Skin epidermis (tissue), 12 donors: ENCODE measurements at regions not wholly inside any gene's neighbourhood (a gene's known extent, or its start where the extent isn't known, plus 50 kb on each side); places are given as distances from the start of the nearest gene placed in this dataset.

Experiments
- H3K27ac ChIP-seq, 21 experiments: fragments of 200-600 bp; sonication (generic) in 11 of 21; one replicate each; pipeline ENCODE4 v1.5.0; 2020; ENCODE audit warnings: mild to moderate bottlenecking in 3 of 21, inconsistent platforms in 2 of 21, moderate library complexity in 2 of 21
- H3K4me3 ChIP-seq, 7 experiments: fragments of 200-600 bp; sonication (generic) in 2 of 7; one replicate each; pipeline ENCODE4 v1.5.0; 2020; ENCODE audit warnings: inconsistent platforms in 2 of 7, mild to moderate bottlenecking in 2 of 7, moderate library complexity in 1 of 7

- Histone ChIP-seq H3K27ac (no peak overlapping the region), H3K4me3 (no peak overlapping the region)
Observed at GRCh38 chr11:116515664-116516184, 257.1 kb downstream of the BUD13 start.

GRCh38 chr11:116513894-116514293 is 258.9 kb downstream of the BUD13 start:
- Histone ChIP-seq H3K4me3 (no peak overlapping the region), H3K27ac (no peak overlapping the region)

DNA sequence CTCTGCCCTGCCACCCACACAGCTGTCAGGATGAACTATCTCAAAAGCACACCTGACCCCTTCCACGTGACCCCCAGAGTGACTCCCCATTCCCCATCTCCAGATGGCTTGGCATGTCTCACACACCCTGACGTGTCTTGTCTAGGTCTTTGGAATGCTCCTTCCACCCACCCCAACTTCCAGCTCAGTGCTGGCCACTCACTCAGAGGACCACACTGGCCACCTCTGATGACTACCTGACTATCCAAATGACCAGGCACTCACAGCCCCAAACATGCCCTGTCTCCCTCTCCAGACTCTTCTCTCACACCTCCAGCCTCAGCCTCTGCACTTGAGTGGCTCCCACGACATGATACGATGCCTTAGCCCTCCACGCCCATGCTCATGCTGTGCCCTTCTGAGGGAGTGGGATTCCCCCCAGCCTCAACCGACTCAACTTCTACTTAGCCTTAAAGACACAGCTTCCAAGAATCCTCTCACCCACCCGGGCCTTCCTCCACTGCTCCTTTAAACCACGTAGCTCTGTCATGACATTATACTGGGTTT is 259.4 kb downstream of the BUD13 start:
- no peak overlapping the region for H3K4me3 ChIP-seq
- no peak overlapping the region for H3K27ac ChIP-seq

- no peak overlapping the region for H3K27ac ChIP-seq
- H3K4me3 ChIP-seq = no peak overlapping the region
Observed at GRCh38 chr11:116512841-116513240, 259.9 kb downstream of the BUD13 start.

DNA sequence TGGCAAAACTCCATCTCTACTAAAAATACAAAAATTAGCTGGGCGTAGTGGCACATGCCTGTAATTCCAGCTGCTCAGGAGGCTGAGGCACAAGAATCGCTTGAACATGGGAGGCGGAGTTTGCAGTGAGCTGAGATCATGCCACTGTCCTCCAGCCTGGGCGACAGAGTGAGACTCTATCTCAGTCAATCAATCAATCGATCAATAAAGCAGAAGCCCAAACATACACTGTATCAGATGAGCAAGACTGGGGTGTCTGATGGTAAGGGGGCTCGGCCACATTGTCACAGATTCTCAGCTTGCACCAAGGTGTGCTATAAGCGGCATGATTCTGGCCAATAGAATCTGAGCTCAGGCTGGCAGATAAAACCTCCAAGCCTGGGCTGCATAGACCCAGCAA is 261.1 kb downstream of the BUD13 start:
- H3K27ac ChIP-seq = no peak overlapping the region
- no peak overlapping the region for H3K4me3 ChIP-seq

- H3K27ac ChIP-seq = no peak overlapping the region
- no peak overlapping the region for H3K4me3 ChIP-seq
Observed at GRCh38 chr11:116510886-116511650, 261.7 kb downstream of the BUD13 start.

DNA sequence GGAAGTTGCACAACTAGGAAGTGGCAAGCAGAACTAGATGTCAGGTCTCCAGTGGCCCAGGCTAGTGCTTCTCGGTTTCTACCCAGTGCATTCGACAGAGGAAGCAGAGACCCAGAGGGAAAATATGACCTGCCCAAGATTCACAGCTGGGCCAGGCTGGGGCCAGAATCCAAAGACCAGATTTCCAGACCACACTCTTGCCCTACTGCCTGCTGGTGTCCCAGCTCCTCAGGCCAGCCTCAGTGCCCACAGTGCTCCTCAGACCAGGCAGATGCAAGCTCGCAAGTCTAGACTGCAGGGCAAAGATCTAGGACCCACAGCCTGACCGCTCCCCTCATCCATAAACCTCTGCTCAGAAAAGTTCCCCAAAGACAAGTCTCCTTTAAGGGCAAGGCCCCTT is 262.6 kb downstream of the BUD13 start:
- Histone ChIP-seq H3K4me3 (no peak overlapping the region), H3K27ac (no peak overlapping the region)

- H3K27ac ChIP-seq = no peak overlapping the region
- H3K4me3 ChIP-seq = no peak overlapping the region
Observed at GRCh38 chr11:116509551-116509950, 263.2 kb downstream of the BUD13 start.

- H3K4me3 ChIP-seq = no peak overlapping the region
- no peak overlapping the region for H3K27ac ChIP-seq
Observed at GRCh38 chr11:116507849-116508695, 264.7 kb downstream of the BUD13 start.

DNA sequence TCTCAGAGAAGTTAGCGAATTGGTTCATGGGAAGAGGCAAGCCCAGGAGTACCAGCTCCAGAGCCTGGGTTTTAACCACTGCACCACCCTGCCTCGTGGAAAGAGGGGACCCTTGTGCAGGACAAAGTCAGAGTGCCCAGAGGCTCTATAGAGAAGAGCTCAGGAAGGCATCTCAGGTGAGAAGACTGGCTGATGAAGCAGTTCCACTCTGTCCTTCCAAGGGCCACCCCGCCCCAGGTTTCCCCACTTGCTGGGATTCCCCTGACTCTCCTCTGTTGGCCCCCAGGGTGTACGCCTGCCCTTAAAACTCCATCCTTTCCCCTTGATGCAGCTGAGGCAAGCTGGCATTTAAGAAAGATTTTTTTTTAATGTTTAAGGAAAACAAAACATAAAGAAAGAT is 265.8 kb downstream of the BUD13 start:
- Histone ChIP-seq H3K27ac (no peak overlapping the region), H3K4me3 (no peak overlapping the region)

GRCh38 chr11:116506263-116506825 is 266.4 kb downstream of the BUD13 start:
- Histone ChIP-seq H3K4me3 (no peak overlapping the region), H3K27ac (no peak overlapping the region)

DNA sequence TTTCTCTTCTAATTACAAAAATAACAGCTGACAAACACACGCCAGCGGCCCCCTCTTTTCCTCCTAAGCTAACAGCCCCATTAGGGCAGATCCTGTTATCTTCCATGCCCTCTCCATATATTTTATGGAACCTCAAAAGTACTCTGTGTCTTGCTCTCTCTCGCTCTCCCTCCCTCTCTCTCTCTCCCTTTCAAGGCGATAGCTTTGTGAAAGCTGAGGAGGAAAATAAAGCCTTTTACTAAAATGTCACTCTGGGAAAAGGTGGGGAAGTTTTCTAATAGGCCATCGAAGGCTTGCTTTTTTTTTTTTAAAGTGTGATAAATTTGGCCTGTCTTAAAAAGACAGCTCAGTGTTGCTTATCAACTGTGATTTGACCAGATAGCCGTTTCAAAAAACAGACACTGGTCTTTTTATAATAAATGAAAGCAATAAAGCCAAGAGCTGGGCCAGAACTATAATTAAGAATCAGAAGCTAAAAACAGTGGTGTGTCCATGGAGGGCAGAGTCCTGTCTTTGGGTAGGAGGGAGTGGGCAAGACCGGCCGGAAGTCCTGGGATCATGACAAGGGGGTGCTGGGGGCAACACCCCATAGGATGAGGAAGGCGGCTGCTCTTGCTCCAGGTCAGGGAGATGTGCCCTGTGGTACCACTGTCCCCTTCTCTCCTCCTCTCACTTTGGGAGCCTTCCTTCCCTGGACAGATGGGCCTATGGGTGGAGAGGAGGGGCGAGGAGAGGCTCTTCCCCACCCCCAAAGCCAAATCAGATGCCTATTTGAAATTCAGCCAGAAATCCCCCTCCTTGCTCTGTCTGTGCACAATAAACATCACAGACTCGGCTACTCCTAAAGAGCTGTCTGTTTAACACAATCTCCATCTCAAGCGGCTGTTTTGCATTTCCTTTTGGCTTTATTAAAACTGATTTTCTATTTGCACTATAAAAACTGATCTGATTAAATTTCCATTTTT is 267.2 kb downstream of the BUD13 start:
- H3K27ac ChIP-seq = no peak overlapping the region
- H3K4me3 ChIP-seq = no peak overlapping the region

DNA sequence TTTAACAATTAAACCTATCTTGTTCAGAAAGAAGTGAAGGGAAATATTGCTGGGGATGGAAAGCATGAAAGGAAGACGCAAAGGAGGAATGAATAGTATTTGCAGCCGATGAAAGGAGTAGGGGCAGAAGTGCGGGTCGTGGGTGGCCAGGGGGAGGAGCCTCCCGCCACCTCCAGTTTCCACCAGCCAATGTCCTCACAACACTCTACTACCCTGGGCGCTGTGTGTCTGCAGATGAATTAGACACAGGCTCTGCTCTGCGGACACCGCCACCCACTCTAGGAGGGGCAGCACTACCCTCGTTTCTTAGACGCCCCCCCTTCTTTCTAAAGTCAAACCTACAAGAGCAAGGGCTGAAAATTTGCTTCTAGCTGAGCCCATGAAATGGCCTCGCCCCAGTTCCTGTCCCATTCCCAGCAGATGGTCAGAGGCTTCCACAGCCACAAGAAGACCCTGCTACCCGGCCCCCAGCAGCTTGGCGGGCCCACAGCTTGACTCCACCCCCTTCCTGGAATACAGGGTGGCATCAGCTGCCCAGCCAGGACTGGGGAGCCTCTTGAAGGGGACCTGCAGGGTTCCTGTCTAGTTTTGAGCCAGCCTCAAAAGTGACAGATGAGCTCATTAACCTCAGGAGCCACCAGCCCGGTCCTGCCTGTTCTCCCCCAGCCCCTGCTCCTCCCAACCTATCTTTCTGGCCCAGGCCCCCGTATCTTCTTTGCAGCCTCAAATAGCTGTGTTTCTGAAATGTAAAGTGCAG is 268.1 kb downstream of the BUD13 start:
- Histone ChIP-seq H3K27ac (no peak overlapping the region), H3K4me3 (no peak overlapping the region)

GRCh38 chr11:116503216-116504160 is 269.3 kb downstream of the BUD13 start:
- no peak overlapping the region for H3K27ac ChIP-seq
- no peak overlapping the region for H3K4me3 ChIP-seq

DNA sequence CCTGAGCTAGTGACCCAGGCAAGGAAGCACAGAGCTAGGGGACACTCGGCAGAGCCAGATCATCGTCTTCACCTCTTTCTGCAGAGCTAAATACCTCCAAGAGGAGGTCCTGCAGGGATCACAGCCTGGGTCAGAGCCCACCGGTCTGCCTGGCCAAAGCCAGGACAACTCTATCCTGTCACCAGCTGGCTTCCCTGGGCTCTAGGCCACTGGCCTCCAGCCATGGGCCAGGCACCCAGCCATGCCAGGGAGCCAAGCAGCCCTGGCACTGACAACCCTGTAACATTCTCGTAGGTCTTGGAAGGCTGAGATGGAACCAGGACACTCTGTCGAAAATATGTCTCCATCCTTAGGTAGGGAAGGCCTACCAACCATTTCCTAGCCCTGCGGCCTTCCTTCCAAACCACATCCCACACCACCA is 270.1 kb downstream of the BUD13 start:
- H3K27ac ChIP-seq = no peak overlapping the region
- H3K4me3 ChIP-seq = no peak overlapping the region

DNA sequence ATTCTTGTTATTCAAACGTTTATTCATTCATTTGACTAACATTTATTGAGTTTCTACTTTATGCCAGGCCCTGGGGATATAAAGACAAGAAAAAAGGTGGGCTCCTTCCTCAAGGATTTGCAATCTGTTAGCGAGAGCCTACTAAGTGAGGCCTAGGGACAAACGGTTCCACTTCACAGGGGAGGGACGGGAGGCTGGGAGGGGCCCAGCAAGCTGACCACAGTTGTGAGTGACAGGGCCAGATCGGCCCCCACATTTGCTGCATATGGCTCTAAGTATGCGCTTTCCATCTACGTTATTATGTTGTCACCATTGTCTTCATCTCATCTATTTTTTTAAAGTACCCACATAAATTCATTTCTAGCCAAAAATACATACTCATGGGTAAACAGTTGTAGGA is 271.1 kb downstream of the BUD13 start:
- Histone ChIP-seq H3K4me3 (no peak overlapping the region), H3K27ac (no peak overlapping the region)

DNA sequence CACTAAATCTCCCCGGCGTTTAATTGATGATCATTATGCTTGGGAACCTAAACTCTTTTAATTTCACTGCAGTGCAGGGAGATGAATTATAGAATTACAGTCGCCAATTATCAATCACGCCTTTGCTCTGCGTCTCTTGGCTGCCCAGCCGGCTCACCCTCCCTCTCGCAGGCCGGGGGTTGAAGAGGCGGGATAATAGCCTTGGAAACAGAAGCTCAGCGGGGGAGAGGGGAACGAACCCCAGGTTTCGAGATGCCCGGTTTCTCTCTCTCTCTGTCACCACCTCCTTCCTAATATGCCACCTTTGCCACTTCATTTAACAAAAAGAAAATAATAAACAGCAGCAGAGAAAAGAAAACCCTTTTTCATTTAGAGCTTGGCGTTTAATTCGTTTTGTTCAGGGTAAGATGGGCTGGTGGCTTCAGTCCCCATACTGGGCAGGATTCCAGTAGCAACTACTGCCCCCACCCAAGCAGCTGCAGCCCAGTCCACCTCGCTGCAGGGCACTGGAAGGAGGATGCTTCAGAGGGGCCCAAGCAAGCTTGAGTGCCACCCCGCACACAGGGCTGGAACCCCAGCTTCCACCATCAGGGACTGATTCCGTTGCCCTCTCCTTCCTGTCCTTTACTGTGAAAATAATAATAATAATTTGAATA is 271.7 kb downstream of the BUD13 start:
- Histone ChIP-seq H3K4me3 (no peak overlapping the region), H3K27ac (no peak overlapping the region)
